ENCODE measurements at regions not wholly inside any gene's neighbourhood (a gene's known extent, or its start where the extent isn't known, plus 50 kb on each side); places are given as distances from the start of the nearest gene placed in this dataset.

- no peak for DNase-seq
- H3K4me1 ChIP-seq (ENCODE audit: control insufficient read depth, insufficient read depth, low read length): no peaks in the 10 kb centered on the region
- no peak overlapping the region for H3K27ac ChIP-seq (ENCODE audit: low read length)
- no peak overlapping the region for H3K4me3 ChIP-seq (ENCODE audit: low read length)
- no CpG with 5 or more reads among the region's 3 CpGs for WGBS (ENCODE audit: insufficient coverage)
- H3K36me3 ChIP-seq (ENCODE audit: control insufficient read depth, insufficient read depth, low read length): no peaks in the 10 kb centered on the region
- H3K27me3 ChIP-seq (ENCODE audit: control insufficient read depth, insufficient read depth, low read length): no peaks in the 10 kb centered on the region
- H3K9me3 ChIP-seq (replicated peaks; ENCODE audit: control insufficient read depth, low read depth, low read length): peaks cover 2% of the 10 kb centered on the region
Observed at GRCh38 chr5:144538845-144539244, 368.2 kb downstream of the KCTD16 start.
